Heart left ventricle (tissue), 13 donors: ENCODE measurements at regions not wholly inside any gene's neighbourhood (a gene's known extent, or its start where the extent isn't known, plus 50 kb on each side); places are given as distances from the start of the nearest gene placed in this dataset.

Experiments used
- CTCF ChIP-seq, 12 donors: fragments of 200-600 bp; sonication (generic) in 4 of 12; IDR thresholded peaks; one replicate each; pipeline versions ENCODE4 v1.5.0 to v1.8.0; 2018 to 2022; ENCODE audit warnings: antibody characterized with exemption in 12 of 12, mild to moderate bottlenecking in 5 of 12
- POLR2A ChIP-seq, 2 donors: fragments of 450-650 bp; IDR thresholded peaks; one replicate each; pipeline ENCODE4 v1.6.1; 2017; ENCODE audit warnings: antibody characterized with exemption in 2 of 2, mild to moderate bottlenecking in 2 of 2, moderate library complexity in 2 of 2
- donor health status: ischemic (EF 13 %, LVEDD 7.1; RV severe dilation, severe dysfunction).
- donor health status: DM: no; HTN: yes; CAD: no.
- donor health status: DM: no; HTN: no; CAD: no.
- donor health status: ischemic (EF 25% LVEDD 6.9; RV normal size, moderate dysfunction).
- donor health status: ischemic (EF 25% LVEDD 5.7; RV mildly dilated, moderate dysfunction).
- donor health status: ischemic (EF 35%, LVEDD 5.7; RV mildly dilated, moderate dysfunction).
- donor health status: nonischemic (EF 11% LVEDD 7.7; RV severe dilation, severe dysfunction).
- donor health status: DM: yes; HTN: yes; CAD: no.
- donor health status: PGD.
- donor health status: ischemic (EF 29% LVEDD 5.4; RV normal size, mild dysfunction).
- donor health status: nonischemic (EF 23%, LVEDD 6.1; RV moderate dilation, normal function).

DNA sequence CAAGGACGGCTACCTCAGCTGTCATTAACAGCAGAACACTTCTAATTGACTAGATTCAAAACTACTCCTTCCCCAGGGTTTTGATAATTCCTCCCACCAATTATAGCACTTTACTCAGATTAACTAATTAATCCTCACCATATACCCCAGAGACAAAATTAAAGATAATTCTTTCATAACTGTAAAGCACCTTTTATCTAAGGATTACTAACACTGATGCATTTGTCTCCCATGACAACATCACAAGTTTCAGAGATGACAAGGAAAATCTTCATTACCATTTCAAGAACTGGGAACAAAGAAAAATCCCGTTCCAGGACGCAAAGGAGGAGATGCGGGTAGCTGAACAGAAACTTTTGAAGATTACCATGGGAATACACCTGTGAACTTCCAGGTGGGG is 129.4 kb upstream of the ITGA6 start:
- no peak for TF ChIP-seq CTCF (IDR thresholded peaks at IDR 0.05)
- TF ChIP-seq POLR2A (IDR thresholded peaks at IDR 0.05) = no peak
